H9 (cell line): ENCODE measurements at regions not wholly inside any gene's neighbourhood (a gene's known extent, or its start where the extent isn't known, plus 50 kb on each side); places are given as distances from the start of the nearest gene placed in this dataset.

Source experiments
- DNase-seq: peaks from one replicate; pipeline ENCODE4 v3.0.0-alpha.2; 2017
- H2AFZ ChIP-seq: one replicate; pipeline ENCODE4 v1.6.1; 2013; ENCODE audit warnings: mild to moderate bottlenecking, low read length, control low read depth, moderate library complexity
- H2AK5ac ChIP-seq: 2 replicates; pipeline ENCODE4 v1.6.1; 2013; ENCODE audit warnings: low read length, control low read depth, mixed read lengths; ENCODE audit not compliant: insufficient read length
- H2BK120ac ChIP-seq: one replicate; pipeline ENCODE4 v1.6.1; 2013; ENCODE audit warnings: low read depth, mild to moderate bottlenecking, low read length, control low read depth, inconsistent platforms; ENCODE audit not compliant: poor library complexity, severe bottlenecking
- H2BK12ac ChIP-seq: 2 replicates; pipeline ENCODE4 v1.6.1; 2013; ENCODE audit warnings: low read length, control low read depth, mixed read lengths, low read depth; ENCODE audit not compliant: insufficient read length
- H2BK15ac ChIP-seq: 2 replicates; pipeline ENCODE4 v1.6.1; 2013; ENCODE audit warnings: low read depth, low read length, control low read depth
- H2BK20ac ChIP-seq: one replicate; pipeline ENCODE4 v1.6.1; 2013; ENCODE audit warnings: low read depth, mild to moderate bottlenecking, low read length, control low read depth, inconsistent platforms; ENCODE audit not compliant: poor library complexity, severe bottlenecking
- H2BK5ac ChIP-seq: 2 replicates; pipeline ENCODE4 v1.6.1; 2013; ENCODE audit warnings: low read length, control low read depth, mixed read lengths; ENCODE audit not compliant: insufficient read length
- H3K14ac ChIP-seq: 2 replicates; pipeline ENCODE4 v1.6.1; 2013; ENCODE audit warnings: low read length, control low read depth; ENCODE audit not compliant: insufficient read depth
- H3K18ac ChIP-seq: 2 replicates; pipeline ENCODE4 v1.6.1; 2013; ENCODE audit warnings: low read depth, mild to moderate bottlenecking, mixed read lengths, low read length, control low read depth; ENCODE audit not compliant: insufficient read length
- H3K23ac ChIP-seq: 2 replicates; pipeline ENCODE4 v1.6.1; 2013; ENCODE audit warnings: low read length, control low read depth, mixed read lengths, low read depth; ENCODE audit not compliant: insufficient read length
- H3K23me2 ChIP-seq: 2 replicates; pipeline ENCODE4 v1.6.1; 2013; ENCODE audit warnings: low read depth, mild to moderate bottlenecking, mixed read lengths, low read length, control low read depth; ENCODE audit not compliant: insufficient read length, poor library complexity, severe bottlenecking
- H3K27ac ChIP-seq: 2 replicates; pipeline ENCODE4 v1.5.1; 2013; ENCODE audit warnings: low read length, control low read depth, mixed read lengths, low read depth; ENCODE audit not compliant: insufficient read length
- H3K27me3 ChIP-seq: 2 replicates; pipeline ENCODE4 v1.6.1; 2013; ENCODE audit warnings: low read length, control low read depth, inconsistent platforms; ENCODE audit not compliant: insufficient read depth
- H3K4ac ChIP-seq: 2 replicates; pipeline ENCODE4 v1.6.1; 2013; ENCODE audit warnings: low read depth, mild to moderate bottlenecking, control low read depth, inconsistent platforms, low read length, moderate library complexity
- H3K4me1 ChIP-seq: 2 replicates; pipeline ENCODE4 v1.6.1; 2013; ENCODE audit warnings: low read length, control low read depth, inconsistent platforms; ENCODE audit not compliant: insufficient read depth
- H3K4me2 ChIP-seq: 2 replicates; pipeline ENCODE4 v1.6.1; 2013; ENCODE audit warnings: low read length, control low read depth, mixed read lengths; ENCODE audit not compliant: insufficient read length, insufficient read depth
- H3K56ac ChIP-seq: 2 replicates; pipeline ENCODE4 v1.6.1; 2013; ENCODE audit warnings: low read depth, mild to moderate bottlenecking, mixed read lengths, low read length, control low read depth; ENCODE audit not compliant: insufficient read length
- H3K79me1 ChIP-seq: 2 replicates; pipeline ENCODE4 v1.6.1; 2013; ENCODE audit warnings: low read depth, mild to moderate bottlenecking, moderate library complexity, low read length, control low read depth, inconsistent platforms; ENCODE audit not compliant: insufficient read depth, poor library complexity, severe bottlenecking
- H3K79me2 ChIP-seq: 2 replicates; pipeline ENCODE4 v1.6.1; 2013; ENCODE audit warnings: low read length, control low read depth, inconsistent platforms; ENCODE audit not compliant: insufficient read depth
- H3K9ac ChIP-seq: 2 replicates; pipeline ENCODE4 v1.6.1; 2013; ENCODE audit warnings: low read length, control low read depth, mixed read lengths; ENCODE audit not compliant: insufficient read length; ENCODE audit errors: extremely low read depth
- H3K9me3 ChIP-seq: one replicate; pipeline ENCODE4 v1.6.1; 2013; ENCODE audit warnings: low read depth, low read length, inconsistent platforms; ENCODE audit not compliant: control insufficient read depth
- H3T11ph ChIP-seq: one replicate; pipeline ENCODE4 v1.6.1; 2013; ENCODE audit warnings: mild to moderate bottlenecking, low read length, control low read depth, inconsistent platforms
- H4K20me1 ChIP-seq: one replicate; pipeline ENCODE4 v1.6.1; 2013; ENCODE audit not compliant: control insufficient read depth, insufficient read length, insufficient read depth
- H4K5ac ChIP-seq: 2 replicates; pipeline ENCODE4 v1.6.1; 2013; ENCODE audit warnings: low read depth, mild to moderate bottlenecking, mixed read lengths, low read length, control low read depth; ENCODE audit not compliant: insufficient read length
- H4K8ac ChIP-seq: replicated peaks from 2 replicates; pipeline ENCODE4 v1.6.1; 2013; ENCODE audit warnings: low read length, control low read depth, mixed read lengths, low read depth; ENCODE audit not compliant: insufficient read length
- H4K91ac ChIP-seq: 2 replicates; pipeline ENCODE4 v1.6.1; 2013; ENCODE audit warnings: low read depth, mild to moderate bottlenecking, moderate library complexity, mixed read lengths, low read length, control low read depth; ENCODE audit not compliant: insufficient read length
- H3K27ac Mint-ChIP-seq, 3 experiments: 2 replicates in 2 of 3; 3 replicates in 1 of 3; pipeline ENCODE4 v1.8.0; 2020 to 2021; ENCODE audit warnings: mixed read lengths in 3 of 3, mild to moderate bottlenecking in 1 of 3, moderate library complexity in 1 of 3
- H3K27me3 Mint-ChIP-seq: 2 replicates; pipeline ENCODE4 v1.8.0; 2021; ENCODE audit warnings: low read depth, mild to moderate bottlenecking, moderate library complexity, mixed read lengths
- H3K36me3 Mint-ChIP-seq, 3 experiments: 2 replicates in 2 of 3; 3 replicates in 1 of 3; pipeline ENCODE4 v1.8.0; 2020 to 2021; ENCODE audit warnings: low read depth in 3 of 3, mixed read lengths in 3 of 3; ENCODE audit not compliant: insufficient read depth in 1 of 3
- H3K4me1 Mint-ChIP-seq, 2 experiments: 2 replicates each; pipeline ENCODE4 v1.8.0; 2020; ENCODE audit warnings: mixed read lengths in 2 of 2
- H3K4me3 Mint-ChIP-seq, 2 experiments: 2 replicates in 1 of 2; 3 replicates in 1 of 2; pipeline ENCODE4 v1.8.0; 2020 to 2021; ENCODE audit warnings: mild to moderate bottlenecking in 2 of 2, mixed read lengths in 2 of 2, moderate library complexity in 1 of 2
- H3K9me3 Mint-ChIP-seq, 2 experiments: 2 replicates in 1 of 2; 3 replicates in 1 of 2; pipeline ENCODE4 v1.8.0; 2020; ENCODE audit warnings: mild to moderate bottlenecking in 2 of 2, mixed read lengths in 2 of 2, moderate library complexity in 1 of 2
- CTCF ChIP-seq: fragments of 200-600 bp; sonication (generic); conservative IDR thresholded peaks from 3 replicates; pipeline ENCODE4 v1.8.0; 2021; ENCODE audit warnings: antibody characterized with exemption, mild to moderate bottlenecking
- WGBS: extraction: QIAGEN DNeasy Blood & Tissue Kit; methylation state at CpG from one replicate; pipeline ENCODE4 v1.1.7; 2013; ENCODE audit warnings: missing lambda C conversion rate, low lambda C conversion rate, mixed read lengths; ENCODE audit not compliant: insufficient read length; ENCODE audit errors: extremely low coverage; 5-methylcytosine and 5-hydroxymethylcytosine counted together

GRCh38 chr18:34094148-34094547, 130.6 kb downstream of the NOL4 start:
- no peak overlapping the region for H2AK5ac ChIP-seq
- H3T11ph ChIP-seq, result no peak overlapping the region
- no peak overlapping the region for H4K5ac ChIP-seq
- no peak overlapping the region for H3K14ac ChIP-seq
- H3K56ac ChIP-seq, result no peak overlapping the region
- H3K79me2 ChIP-seq, result no peaks in the 10 kb centered on the region
- no peak overlapping the region for H4K91ac ChIP-seq
- no peak overlapping the region for H3K9ac ChIP-seq
- H4K8ac ChIP-seq, result no peak overlapping the region
- H3K23me2 ChIP-seq, result no peaks in the 10 kb centered on the region
- H3K27ac ChIP-seq, result no peak overlapping the region
- no peaks in the 10 kb centered on the region for H3K79me1 ChIP-seq
- H3K36me3 Mint-ChIP-seq, result no peaks in the 10 kb centered on the region
- no peaks in the 10 kb centered on the region for H3K27me3 ChIP-seq
- H3K27ac Mint-ChIP-seq, result no peak overlapping the region
- no peaks in the 10 kb centered on the region for H3K4me1 ChIP-seq
- H3K18ac ChIP-seq, result no peak overlapping the region
- H2BK20ac ChIP-seq, result no peak overlapping the region
- no peak overlapping the region for H3K4me2 ChIP-seq
- no peaks in the 10 kb centered on the region for H3K9me3 Mint-ChIP-seq
- no peak overlapping the region for H2BK15ac ChIP-seq
- H2BK5ac ChIP-seq, result no peak overlapping the region
- no peak overlapping the region for H3K4me3 Mint-ChIP-seq
- no peaks in the 10 kb centered on the region for H3K9me3 ChIP-seq
- no CpG with 5 or more reads among the region's 1 CpG for WGBS
- H2BK120ac ChIP-seq, result no peak overlapping the region
- H4K20me1 ChIP-seq, result no peaks in the 10 kb centered on the region
- no peaks in the 10 kb centered on the region for H3K27me3 Mint-ChIP-seq
- no peak overlapping the region for H3K4ac ChIP-seq
- H3K4me1 Mint-ChIP-seq, result no peaks in the 10 kb centered on the region
- H3K23ac ChIP-seq, result no peak overlapping the region
- no peak for TF ChIP-seq CTCF
- no peak for DNase-seq
- H2AFZ ChIP-seq, result no peak overlapping the region
- no peak overlapping the region for H2BK12ac ChIP-seq
